Activated CD8-positive, alpha-beta T cell treated with anti-CD3 and anti-CD28 coated beads, Interleukin-2, amount 10 ng/mL, durations not matched to agents 7 days and 5 days (primary cell): ENCODE measurements at regions not wholly inside any gene's neighbourhood (a gene's known extent, or its start where the extent isn't known, plus 50 kb on each side); places are given as distances from the start of the nearest gene placed in this dataset. TPM values are rescaled to one million over a fixed set of nuclear protein-coding genes. Genes with fewer than 3 reads are reported as not detected.

Experiments used
- microRNA-seq: library from miRNA; unstranded; fragments of <30 nt; microRNA quantifications from one replicate; pipeline ENCODE4 v1.2.0, GENCODE V29; 2022

Small RNAs in the stretch of these regions (microRNA-seq; reads per million reads assigned to microRNA genes)
- not detected for gene MIR1299
